Body of pancreas (tissue), 4 donors: ENCODE measurements at regions not wholly inside any gene's neighbourhood (a gene's known extent, or its start where the extent isn't known, plus 50 kb on each side); places are given as distances from the start of the nearest gene placed in this dataset.
A peak's percentile ranks its signal among the peaks of the same experiment; 100 is the strongest.

Experiments used
- ATAC-seq: fragments of 150-250 bp; one replicate; pipeline ENCODE4 v1.9.1; 2016
- DNase-seq, 4 donors: peaks; one replicate each; pipeline ENCODE4 v3.0.0-alpha.2; 2019
- H3K27ac ChIP-seq, 4 donors: fragments of 200-600 bp; sonication (generic); 1 replicate in 3 of 4; 2 replicates in 1 of 4; pipeline versions ENCODE4 v1.5.1 to v1.6.1; 2016 to 2019; ENCODE audit warnings: mild to moderate bottlenecking in 1 of 4, mixed read lengths in 1 of 4, moderate library complexity in 1 of 4
- H3K27me3 ChIP-seq, 2 donors: fragments of 200-600 bp; sonication (generic); one replicate each; pipeline ENCODE4 v1.6.0; 2016; ENCODE audit warnings: mild to moderate bottlenecking in 1 of 2
- H3K36me3 ChIP-seq, 2 donors: fragments of 200-600 bp; sonication (generic); replicated peaks in 1 of 2; 2 replicates each; pipeline ENCODE4 v1.5.1; 2016; ENCODE audit warnings: low read depth in 2 of 2; ENCODE audit not compliant: insufficient read depth in 1 of 2
- H3K4me1 ChIP-seq: fragments of 200-600 bp; sonication (generic); one replicate; pipeline ENCODE4 v1.6.0; 2016
- H3K4me3 ChIP-seq, 2 donors: fragments of 200-600 bp; sonication (generic); 1 replicate in 1 of 2; 2 replicates in 1 of 2; pipeline ENCODE4 v1.5.1; 2016 to 2019
- H3K9me3 ChIP-seq, 3 donors: fragments of 200-600 bp; sonication (generic); 1 replicate in 2 of 3; 2 replicates in 1 of 3; pipeline ENCODE4 v1.5.1; 2016
- POLR2A ChIP-seq, 3 donors: fragments of 450-650 bp; IDR thresholded peaks; one replicate each; pipeline ENCODE4 v1.6.1; 2016; ENCODE audit warnings: antibody characterized with exemption in 3 of 3, mild to moderate bottlenecking in 2 of 3
- WGBS, 2 donors: methylation state at CpG; one replicate each; pipeline ENCODE4 v1.1.5; 2017; 5-methylcytosine and 5-hydroxymethylcytosine counted together
- intact Hi-C: fragments of 100-400 bp; cut with DNase I; formaldehyde crosslinking; loops from one replicate; pipeline ENCODE4 v1.15.1; 2023
- TF ChIP-seq, protein P1 (sequence below), 7 experiments: fragments of 450-650 bp in 4 of 7; fragments of 200-600 bp in 3 of 7; sonication (generic) in 3 of 7; IDR thresholded peaks; one replicate each; pipeline ENCODE4 v1.5.1; 2016 to 2019; ENCODE audit warnings: antibody characterized with exemption in 7 of 7

DNA sequence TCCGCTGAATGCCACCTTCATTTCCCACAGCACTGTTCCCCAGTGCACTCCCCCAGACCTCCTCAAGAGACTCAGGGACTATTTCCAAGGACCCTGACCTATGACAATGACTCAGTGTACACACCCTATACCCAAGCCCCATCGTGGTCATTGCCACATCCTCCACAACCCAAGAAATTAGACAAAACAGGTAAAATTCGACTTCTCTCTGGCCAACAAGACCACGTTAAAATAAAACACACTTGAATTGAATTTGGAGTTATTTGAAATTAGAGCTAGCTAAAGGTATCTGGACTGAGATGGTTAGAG lies 126.4 kb upstream of the NCK2 start:
- H3K27ac ChIP-seq = peak overlapping the region in 2 of 4 donors; percentile 28 to 60
- H3K27me3 ChIP-seq = no peaks in the 10 kb centered on the region
- H3K9me3 ChIP-seq = no peaks in the 10 kb centered on the region
- peaks cover 23% of the 10 kb centered on the region for H3K4me1 ChIP-seq
- no peaks in the 10 kb centered on the region for H3K36me3 ChIP-seq
- intact Hi-C loops = no loop called here
- TF ChIP-seq POLR2A (IDR thresholded peaks at IDR 0.05) = no peak
- TF ChIP-seq, protein P1, sequence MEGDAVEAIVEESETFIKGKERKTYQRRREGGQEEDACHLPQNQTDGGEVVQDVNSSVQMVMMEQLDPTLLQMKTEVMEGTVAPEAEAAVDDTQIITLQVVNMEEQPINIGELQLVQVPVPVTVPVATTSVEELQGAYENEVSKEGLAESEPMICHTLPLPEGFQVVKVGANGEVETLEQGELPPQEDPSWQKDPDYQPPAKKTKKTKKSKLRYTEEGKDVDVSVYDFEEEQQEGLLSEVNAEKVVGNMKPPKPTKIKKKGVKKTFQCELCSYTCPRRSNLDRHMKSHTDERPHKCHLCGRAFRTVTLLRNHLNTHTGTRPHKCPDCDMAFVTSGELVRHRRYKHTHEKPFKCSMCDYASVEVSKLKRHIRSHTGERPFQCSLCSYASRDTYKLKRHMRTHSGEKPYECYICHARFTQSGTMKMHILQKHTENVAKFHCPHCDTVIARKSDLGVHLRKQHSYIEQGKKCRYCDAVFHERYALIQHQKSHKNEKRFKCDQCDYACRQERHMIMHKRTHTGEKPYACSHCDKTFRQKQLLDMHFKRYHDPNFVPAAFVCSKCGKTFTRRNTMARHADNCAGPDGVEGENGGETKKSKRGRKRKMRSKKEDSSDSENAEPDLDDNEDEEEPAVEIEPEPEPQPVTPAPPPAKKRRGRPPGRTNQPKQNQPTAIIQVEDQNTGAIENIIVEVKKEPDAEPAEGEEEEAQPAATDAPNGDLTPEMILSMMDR (IDR thresholded peaks at IDR 0.05) = no peak
- 77 to 82% methylated on average over 4 of the region's 4 CpGs for WGBS, 2 donors
- DNase-seq (no peak), ATAC-seq (no peak)
- no peak overlapping the region for H3K4me3 ChIP-seq

DNA sequence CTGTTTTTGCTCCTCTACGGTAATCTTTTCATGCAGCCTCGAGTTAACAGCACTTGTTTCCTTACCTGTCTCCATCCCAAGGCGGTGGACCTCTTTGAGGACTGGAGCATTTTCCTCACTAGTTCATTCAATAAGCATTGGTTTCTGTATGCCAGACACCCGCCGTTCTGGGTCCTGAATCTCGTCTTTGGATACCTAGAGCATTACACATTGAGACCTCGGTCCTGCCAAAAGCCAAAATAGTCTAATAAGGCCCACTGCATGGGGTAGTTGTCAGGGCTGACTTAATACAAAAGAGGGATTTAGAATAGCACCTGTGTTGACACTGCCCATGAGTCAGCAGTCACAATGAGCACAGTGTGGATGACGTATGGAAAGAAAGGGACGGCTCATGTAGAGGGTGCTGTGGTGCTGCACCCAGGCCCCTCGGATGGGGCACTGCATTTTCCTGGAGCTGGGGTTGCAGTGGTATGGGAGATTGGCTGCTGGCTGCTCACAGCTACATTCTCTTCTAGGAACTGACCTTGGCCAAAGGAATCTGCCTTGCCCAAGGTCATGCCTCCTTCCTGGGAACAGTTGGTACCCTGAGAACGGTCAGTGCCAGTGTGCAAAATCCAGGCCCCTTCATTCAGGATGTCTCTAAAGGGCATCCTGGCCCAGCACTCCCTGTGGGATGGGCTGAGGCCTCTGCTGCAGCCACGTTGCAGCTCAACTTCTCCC lies 126.9 kb upstream of the NCK2 start:
- peak in 3 of 4 donors; percentile 41 to 48 (median 47) for DNase-seq
- intact Hi-C loops = no loop called here

DNA sequence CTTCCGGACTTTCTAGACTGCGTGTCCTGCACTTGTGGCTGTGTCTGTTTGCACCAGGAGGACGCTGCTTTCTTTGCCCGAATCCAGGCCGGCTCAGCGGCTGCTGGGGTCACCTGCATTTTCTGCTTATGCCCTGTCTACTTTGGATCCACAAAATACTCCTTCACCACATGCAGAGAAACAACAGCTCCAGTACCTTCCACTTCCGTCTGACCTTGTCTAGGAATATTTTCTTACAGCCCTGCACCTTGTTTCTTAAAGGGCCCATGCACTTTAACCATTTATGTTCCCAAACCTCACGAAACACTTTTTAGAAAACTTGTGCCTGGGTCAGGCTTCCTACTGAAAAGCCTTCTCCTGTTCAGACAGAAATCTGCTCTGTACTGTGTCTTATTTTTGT lies 129.4 kb upstream of the NCK2 start:
- TF ChIP-seq, protein P1 (IDR thresholded peaks at IDR 0.05) = no peak
- peak in 2 of 3 donors; percentile 28 to 45 for TF ChIP-seq POLR2A (IDR thresholded peaks at IDR 0.05)
- intact Hi-C loops = no loop called here
- H3K27ac ChIP-seq = peak overlapping the region; percentile 25 to 72 (median 56)
- peaks cover 51% of the 10 kb centered on the region for H3K4me1 ChIP-seq
- WGBS, 2 donors = 21 to 30% methylated on average over 8 of the region's 8 CpGs
- ATAC-seq = peak; percentile 24
- no peaks in the 10 kb centered on the region for H3K27me3 ChIP-seq
- H3K36me3 ChIP-seq = no peaks in the 10 kb centered on the region
- peak overlapping the region in 1 of 2 donors; percentile 21 for H3K4me3 ChIP-seq
- DNase-seq = peak in 2 of 4 donors; percentile 10 to 13
- H3K9me3 ChIP-seq = no peaks in the 10 kb centered on the region

More for the DNA sequence above, 126.9 kb upstream of the NCK2 start:
- Histone ChIP-seq H3K36me3 (no peaks in the 10 kb centered on the region), H3K27me3 (no peaks in the 10 kb centered on the region), H3K4me3 (no peak overlapping the region), H3K4me1 (peaks cover 27% of the 10 kb centered on the region), H3K9me3 (no peaks in the 10 kb centered on the region), H3K27ac (peak overlapping the region in 3 of 4 donors; percentile 7 to 60 (median 28))
- ATAC-seq = peak; percentile 84
- TF ChIP-seq POLR2A (IDR thresholded peaks at IDR 0.05) = no peak
- TF ChIP-seq, protein P1 (IDR thresholded peaks at IDR 0.05) = no peak
- WGBS, 2 donors = 60 to 75% methylated on average over 11 to 12 of the region's 12 CpGs

DNA sequence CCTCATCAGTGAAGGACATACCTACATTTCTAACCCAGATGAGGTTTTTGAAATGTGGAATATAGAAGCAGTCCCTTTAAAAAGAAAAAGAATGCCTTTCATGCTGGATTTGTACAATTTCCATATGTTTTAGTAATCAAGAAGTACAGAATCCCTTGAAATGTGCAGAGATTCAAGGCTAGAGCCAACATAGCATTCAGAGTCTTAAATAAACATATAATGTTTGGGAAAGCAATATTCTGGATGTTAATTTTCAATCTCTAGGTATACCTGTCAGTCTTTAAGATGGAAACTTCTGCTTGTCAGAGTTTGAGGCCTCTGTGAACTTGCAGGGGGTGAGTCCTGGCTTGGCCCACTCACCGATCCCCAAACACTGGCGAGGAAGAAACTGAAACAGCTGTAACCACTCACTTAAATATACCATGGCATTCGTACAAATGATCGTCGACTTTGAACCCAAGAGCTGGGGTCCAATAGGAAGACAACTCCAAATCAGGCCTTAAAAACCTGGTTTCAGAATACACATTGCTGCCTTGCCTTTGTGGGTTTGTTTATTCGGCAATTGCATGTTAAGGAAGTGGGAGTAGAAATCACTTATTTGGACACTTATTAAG lies 132.8 kb upstream of the NCK2 start:
- ATAC-seq = peak; percentile 69
- 20 to 25% methylated on average over 6 of the region's 6 CpGs for WGBS, 2 donors
- Histone ChIP-seq H3K4me1 (peaks cover 47% of the 10 kb centered on the region), H3K4me3 (no peak overlapping the region), H3K27me3 (no peaks in the 10 kb centered on the region), H3K9me3 (no peaks in the 10 kb centered on the region), H3K27ac (peak overlapping the region in 3 of 4 donors; percentile 35 to 74 (median 61)), H3K36me3 (no peaks in the 10 kb centered on the region)
- TF ChIP-seq, protein P1 (IDR thresholded peaks at IDR 0.05) = no peak
- peak in 1 of 3 donors; percentile 6 for TF ChIP-seq POLR2A (IDR thresholded peaks at IDR 0.05)
- peak in 3 of 4 donors; percentile 24 to 51 (median 27) for DNase-seq
- intact Hi-C loops = no loop called here
